Body of pancreas (tissue), 4 donors: ENCODE measurements at regions not wholly inside any gene's neighbourhood (a gene's known extent, or its start where the extent isn't known, plus 50 kb on each side); places are given as distances from the start of the nearest gene placed in this dataset.
"Not testable (repeated sequence)": the region's sequence is repeated elsewhere in the genome, so short reads cannot be mapped to it uniquely, and the experiment has no call there.

Experiments
- POLR2A ChIP-seq, 3 donors: fragments of 450-650 bp; IDR thresholded peaks; one replicate each; pipeline ENCODE4 v1.6.1; 2016; ENCODE audit warnings: antibody characterized with exemption in 3 of 3, mild to moderate bottlenecking in 2 of 3
- TF ChIP-seq, protein P1 (sequence below), 7 experiments: fragments of 450-650 bp in 4 of 7; fragments of 200-600 bp in 3 of 7; sonication (generic) in 3 of 7; IDR thresholded peaks; one replicate each; pipeline ENCODE4 v1.5.1; 2016 to 2019; ENCODE audit warnings: antibody characterized with exemption in 7 of 7

- TF ChIP-seq, protein P1, sequence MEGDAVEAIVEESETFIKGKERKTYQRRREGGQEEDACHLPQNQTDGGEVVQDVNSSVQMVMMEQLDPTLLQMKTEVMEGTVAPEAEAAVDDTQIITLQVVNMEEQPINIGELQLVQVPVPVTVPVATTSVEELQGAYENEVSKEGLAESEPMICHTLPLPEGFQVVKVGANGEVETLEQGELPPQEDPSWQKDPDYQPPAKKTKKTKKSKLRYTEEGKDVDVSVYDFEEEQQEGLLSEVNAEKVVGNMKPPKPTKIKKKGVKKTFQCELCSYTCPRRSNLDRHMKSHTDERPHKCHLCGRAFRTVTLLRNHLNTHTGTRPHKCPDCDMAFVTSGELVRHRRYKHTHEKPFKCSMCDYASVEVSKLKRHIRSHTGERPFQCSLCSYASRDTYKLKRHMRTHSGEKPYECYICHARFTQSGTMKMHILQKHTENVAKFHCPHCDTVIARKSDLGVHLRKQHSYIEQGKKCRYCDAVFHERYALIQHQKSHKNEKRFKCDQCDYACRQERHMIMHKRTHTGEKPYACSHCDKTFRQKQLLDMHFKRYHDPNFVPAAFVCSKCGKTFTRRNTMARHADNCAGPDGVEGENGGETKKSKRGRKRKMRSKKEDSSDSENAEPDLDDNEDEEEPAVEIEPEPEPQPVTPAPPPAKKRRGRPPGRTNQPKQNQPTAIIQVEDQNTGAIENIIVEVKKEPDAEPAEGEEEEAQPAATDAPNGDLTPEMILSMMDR (IDR thresholded peaks at IDR 0.05) = not testable (repeated sequence)
- TF ChIP-seq POLR2A (IDR thresholded peaks at IDR 0.05) = not testable (repeated sequence)
Observed at GRCh38 chr4:101606989-101607388, 183.5 kb upstream of the BANK1 start.
